Thoracic aorta (tissue), 2 donors: ENCODE measurements at regions not wholly inside any gene's neighbourhood (a gene's known extent, or its start where the extent isn't known, plus 50 kb on each side); places are given as distances from the start of the nearest gene placed in this dataset.

Experiments used
- ATAC-seq: fragments of 150-250 bp; one replicate; pipeline ENCODE4 v1.8.0; 2017; ENCODE audit warnings: low read depth; ENCODE audit not compliant: insufficient number of reproducible peaks, low FRiP score
- DNase-seq: peaks from one replicate; pipeline ENCODE4 v3.0.0-alpha.2; 2020; ENCODE audit warnings: low spot score
- H3K27ac ChIP-seq, 2 donors: fragments of 200-600 bp; sonication (generic); 1 replicate in 1 of 2; 2 replicates in 1 of 2; pipeline ENCODE4 v1.5.1; 2016; ENCODE audit warnings: mild to moderate bottlenecking in 2 of 2, moderate library complexity in 2 of 2
- H3K27me3 ChIP-seq: fragments of 200-600 bp; sonication (generic); replicated peaks from 2 replicates; pipeline ENCODE4 v1.6.0; 2016; ENCODE audit warnings: mild to moderate bottlenecking; ENCODE audit not compliant: insufficient read depth
- H3K36me3 ChIP-seq: fragments of 200-600 bp; sonication (generic); one replicate; pipeline ENCODE4 v1.5.1; 2016
- H3K4me1 ChIP-seq, 2 donors: fragments of 200-600 bp; sonication (generic); 1 replicate in 1 of 2; 2 replicates in 1 of 2; pipeline versions ENCODE4 v1.5.1 to v1.6.0; 2016; ENCODE audit warnings: low read depth in 2 of 2, mild to moderate bottlenecking in 1 of 2; ENCODE audit not compliant: control insufficient read depth in 1 of 2
- H3K4me3 ChIP-seq: fragments of 200-600 bp; sonication (generic); 2 replicates; pipeline ENCODE4 v1.5.1; 2016; ENCODE audit warnings: mild to moderate bottlenecking
- H3K9me3 ChIP-seq: fragments of 200-600 bp; sonication (generic); 2 replicates; pipeline ENCODE4 v1.5.1; 2016
- TF ChIP-seq, protein P1 (sequence below): fragments of 200-600 bp; sonication (generic); IDR thresholded peaks from one replicate; pipeline ENCODE4 v1.5.1; 2019; ENCODE audit warnings: antibody characterized with exemption

- Histone ChIP-seq H3K4me3 (no peak overlapping the region), H3K36me3 (no peaks in the 10 kb centered on the region), H3K27me3 (no peaks in the 10 kb centered on the region), H3K4me1 (no peaks in the 10 kb centered on the region), H3K9me3 (no peaks in the 10 kb centered on the region), H3K27ac (no peak overlapping the region)
- TF ChIP-seq, protein P1, sequence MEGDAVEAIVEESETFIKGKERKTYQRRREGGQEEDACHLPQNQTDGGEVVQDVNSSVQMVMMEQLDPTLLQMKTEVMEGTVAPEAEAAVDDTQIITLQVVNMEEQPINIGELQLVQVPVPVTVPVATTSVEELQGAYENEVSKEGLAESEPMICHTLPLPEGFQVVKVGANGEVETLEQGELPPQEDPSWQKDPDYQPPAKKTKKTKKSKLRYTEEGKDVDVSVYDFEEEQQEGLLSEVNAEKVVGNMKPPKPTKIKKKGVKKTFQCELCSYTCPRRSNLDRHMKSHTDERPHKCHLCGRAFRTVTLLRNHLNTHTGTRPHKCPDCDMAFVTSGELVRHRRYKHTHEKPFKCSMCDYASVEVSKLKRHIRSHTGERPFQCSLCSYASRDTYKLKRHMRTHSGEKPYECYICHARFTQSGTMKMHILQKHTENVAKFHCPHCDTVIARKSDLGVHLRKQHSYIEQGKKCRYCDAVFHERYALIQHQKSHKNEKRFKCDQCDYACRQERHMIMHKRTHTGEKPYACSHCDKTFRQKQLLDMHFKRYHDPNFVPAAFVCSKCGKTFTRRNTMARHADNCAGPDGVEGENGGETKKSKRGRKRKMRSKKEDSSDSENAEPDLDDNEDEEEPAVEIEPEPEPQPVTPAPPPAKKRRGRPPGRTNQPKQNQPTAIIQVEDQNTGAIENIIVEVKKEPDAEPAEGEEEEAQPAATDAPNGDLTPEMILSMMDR = no peak
- ATAC-seq = no peak
- no peak for DNase-seq
Observed at GRCh38 chr3:70757658-70758057, 445.2 kb upstream of the MDFIC2 start.

DNA sequence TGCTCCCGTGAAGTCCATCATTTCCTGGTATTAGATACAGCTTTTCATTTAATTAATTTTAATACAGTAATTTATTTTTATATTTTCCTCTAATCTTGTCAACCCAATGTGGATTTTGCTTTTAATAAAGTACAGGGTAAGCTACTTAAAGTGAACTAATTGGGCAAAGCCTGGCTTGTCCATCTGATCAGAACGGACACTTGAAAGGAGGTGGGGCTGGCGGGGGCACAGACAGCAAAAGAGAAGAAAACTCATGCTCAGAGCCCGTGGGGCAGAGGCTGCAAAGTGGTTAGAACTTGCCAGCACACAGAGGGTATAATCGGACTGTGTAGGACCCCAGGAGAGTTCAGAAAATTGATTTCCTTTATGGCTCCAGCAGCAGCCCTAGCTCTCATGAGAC lies 443.1 kb upstream of the MDFIC2 start:
- H3K27me3 ChIP-seq = no peaks in the 10 kb centered on the region
- DNase-seq = no peak
- no peak for ATAC-seq
- no peaks in the 10 kb centered on the region for H3K4me1 ChIP-seq
- TF ChIP-seq, protein P1 = no peak
- H3K27ac ChIP-seq = no peak overlapping the region
- H3K9me3 ChIP-seq = no peaks in the 10 kb centered on the region
- no peak overlapping the region for H3K4me3 ChIP-seq
- no peaks in the 10 kb centered on the region for H3K36me3 ChIP-seq

DNA sequence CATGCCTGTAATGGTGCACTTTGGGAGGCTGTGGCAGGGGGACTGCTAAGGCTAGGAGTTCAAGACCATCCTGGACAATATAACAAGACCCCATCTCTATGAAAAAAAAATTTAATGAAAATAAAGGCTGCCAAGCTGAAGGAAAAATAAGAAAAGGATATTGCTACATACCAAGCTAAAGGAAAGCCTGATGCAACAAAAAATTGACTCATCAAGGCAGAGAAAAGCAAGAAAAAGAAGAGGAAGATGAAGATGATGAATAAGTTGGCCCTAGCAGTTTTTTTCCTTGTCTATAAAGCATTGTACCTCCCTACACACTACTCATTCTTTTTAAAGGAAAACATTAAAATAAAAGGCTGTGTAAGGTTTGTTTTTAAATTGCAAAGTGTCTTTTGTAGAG lies 441.9 kb upstream of the MDFIC2 start:
- Histone ChIP-seq H3K36me3 (no peaks in the 10 kb centered on the region), H3K27me3 (no peaks in the 10 kb centered on the region), H3K9me3 (no peaks in the 10 kb centered on the region), H3K4me3 (no peak overlapping the region), H3K4me1 (no peaks in the 10 kb centered on the region), H3K27ac (no peak overlapping the region)
- TF ChIP-seq, protein P1 = no peak
- DNase-seq (no peak), ATAC-seq (no peak)

DNA sequence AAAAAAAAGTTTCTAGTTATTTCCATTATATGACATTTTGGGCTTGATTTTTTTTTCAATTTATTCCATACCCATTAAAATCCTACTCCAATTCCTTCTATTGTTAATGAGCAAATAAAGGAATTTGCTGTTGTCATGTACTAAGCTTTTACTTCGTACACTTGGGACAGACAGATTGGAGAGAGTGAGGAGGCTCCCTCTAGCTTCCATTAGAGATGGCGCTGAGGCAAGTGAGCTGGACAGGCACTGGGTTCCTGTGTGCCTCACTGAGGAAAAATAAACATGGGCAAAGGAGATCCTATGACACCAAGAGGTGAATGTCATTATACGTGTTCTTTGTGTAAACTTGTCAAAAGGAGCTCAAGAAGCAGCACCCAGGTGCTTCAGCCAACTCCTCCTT lies 441.1 kb upstream of the MDFIC2 start:
- no peak for DNase-seq
- Histone ChIP-seq H3K36me3 (no peaks in the 10 kb centered on the region), H3K4me1 (no peaks in the 10 kb centered on the region), H3K4me3 (no peak overlapping the region), H3K27me3 (no peaks in the 10 kb centered on the region), H3K9me3 (no peaks in the 10 kb centered on the region), H3K27ac (no peak overlapping the region)
- ATAC-seq = no peak
- TF ChIP-seq, protein P1 = no peak

DNA sequence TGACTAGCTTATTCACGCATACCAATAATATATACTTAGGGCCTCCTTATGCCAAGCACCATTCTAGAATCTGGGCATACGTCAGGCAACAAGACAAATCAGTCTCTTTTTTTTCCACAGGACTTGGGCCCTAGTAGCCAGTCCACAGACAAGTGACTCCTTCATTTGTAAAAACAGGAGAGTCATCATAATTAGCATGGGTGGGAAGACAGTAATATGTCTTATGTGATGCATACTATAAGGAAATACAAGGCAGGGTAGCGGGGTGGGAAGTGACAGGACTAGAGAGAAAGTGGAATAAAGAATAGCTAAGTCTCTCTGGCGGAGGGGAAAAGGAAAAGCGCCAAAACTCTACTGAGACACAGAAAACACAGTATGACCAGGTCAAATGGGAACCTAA lies 439.6 kb upstream of the MDFIC2 start:
- Histone ChIP-seq H3K27me3 (no peaks in the 10 kb centered on the region), H3K36me3 (no peaks in the 10 kb centered on the region), H3K27ac (no peak overlapping the region), H3K4me3 (no peak overlapping the region), H3K4me1 (no peaks in the 10 kb centered on the region), H3K9me3 (no peaks in the 10 kb centered on the region)
- TF ChIP-seq, protein P1 = no peak
- DNase-seq = no peak
- no peak for ATAC-seq
